ENCODE measurements at regions not wholly inside any gene's neighbourhood (a gene's known extent, or its start where the extent isn't known, plus 50 kb on each side); places are given as distances from the start of the nearest gene placed in this dataset.
"Not testable (repeated sequence)": the region's sequence is repeated elsewhere in the genome, so short reads cannot be mapped to it uniquely, and the experiment has no call there.

DNA sequence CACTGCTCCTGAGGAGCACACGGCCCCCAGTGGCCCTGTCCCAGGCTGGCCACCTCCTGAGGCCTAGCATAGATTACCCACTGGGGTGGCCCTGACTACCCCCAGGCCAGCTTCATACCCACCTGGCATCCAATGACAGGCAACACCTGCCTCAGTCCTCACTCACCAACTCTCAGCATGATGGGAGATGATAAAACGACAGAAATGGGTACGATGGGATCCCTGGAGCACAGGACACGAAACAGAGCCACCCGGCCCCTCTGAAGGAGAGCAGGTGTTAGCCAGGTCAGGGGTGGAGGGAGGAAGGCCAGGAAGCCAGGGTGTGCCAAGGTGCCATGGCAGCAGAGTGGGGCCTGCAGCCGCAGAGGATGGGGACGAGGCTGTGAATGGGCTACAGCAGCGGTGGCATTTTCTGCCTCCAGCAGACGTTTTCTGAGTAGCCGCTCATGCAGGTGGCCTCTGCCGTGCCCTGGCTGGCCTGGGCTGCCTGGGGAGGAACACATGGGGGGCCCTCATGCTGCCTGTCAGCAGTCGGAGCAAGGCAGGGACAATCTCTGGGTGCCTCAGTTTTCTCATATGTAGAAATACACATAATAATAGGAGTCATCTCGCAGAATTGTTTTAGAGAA is 50.2 kb upstream of the FGF3 start:
- no peak for DNase-seq

DNA sequence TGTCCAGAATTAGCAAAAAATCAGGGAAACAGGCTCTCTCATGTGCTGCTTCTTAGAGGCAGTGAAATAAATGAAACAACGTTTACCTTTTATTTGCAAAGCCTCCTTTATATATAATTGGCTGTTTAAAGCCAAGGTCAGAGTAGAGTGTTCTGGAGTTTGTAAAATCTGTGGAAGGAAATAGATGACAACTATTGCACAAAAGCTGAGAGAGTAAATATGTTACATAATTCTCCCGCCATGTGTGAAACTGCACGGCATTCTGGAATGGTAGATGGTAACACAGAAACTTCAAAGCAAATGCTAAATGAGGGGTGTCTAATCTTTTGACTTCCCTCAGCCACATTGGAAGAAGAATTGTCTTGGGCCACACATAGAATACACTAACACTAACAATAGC is 51.5 kb upstream of the FGF3 start:
- no peak for DNase-seq

GRCh38 chr11:69873166-69874077 is 54.2 kb upstream of the FGF3 start:
- DNase-seq = no peak

GRCh38 chr11:69874178-69874983 is 55.2 kb upstream of the FGF3 start:
- DNase-seq = no peak

GRCh38 chr11:69874984-69875624 is 55.9 kb upstream of the FGF3 start:
- DNase-seq = no peak

- DNase-seq = no peak
Observed at GRCh38 chr11:69876013-69876412, 56.8 kb upstream of the FGF3 start.

DNA sequence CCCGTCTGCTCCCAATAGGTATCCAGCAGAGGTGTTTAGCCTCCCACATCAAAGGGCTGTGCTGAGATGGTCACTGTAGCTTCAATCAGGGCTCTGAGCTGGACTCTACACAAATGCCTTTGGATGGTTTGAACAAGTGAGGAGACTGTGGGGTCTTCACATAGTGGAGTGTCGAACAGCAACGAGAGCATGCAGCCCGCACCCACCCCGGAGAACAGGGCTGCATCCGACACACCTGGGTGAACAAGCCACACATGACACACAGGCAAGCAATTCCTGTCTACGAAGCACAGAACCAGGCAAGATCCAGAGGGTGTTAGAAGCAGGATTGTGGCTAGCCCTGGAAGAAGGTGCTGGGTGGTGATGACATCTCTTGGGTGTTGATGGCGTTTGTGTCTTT is 58.0 kb upstream of the FGF3 start:
- DNase-seq = no peak

DNA sequence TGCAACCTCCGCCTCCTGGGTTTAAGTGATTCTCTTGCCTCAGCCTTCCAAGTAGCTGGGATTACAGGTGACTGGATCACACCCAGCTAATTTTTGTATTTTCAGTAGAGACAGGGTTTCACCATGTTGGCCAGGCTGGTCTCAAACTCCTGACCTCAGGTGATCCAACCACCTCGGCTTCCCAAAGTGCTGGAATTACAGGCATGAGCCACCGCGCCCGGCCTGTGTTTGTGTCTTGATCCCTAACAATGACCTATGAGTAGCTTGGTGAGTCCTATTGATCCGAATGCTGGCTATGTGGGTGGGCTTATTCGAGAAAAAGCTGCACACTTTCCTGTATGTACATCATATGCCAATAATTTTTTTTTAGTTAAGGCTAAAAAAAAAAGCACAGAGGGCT is 58.5 kb upstream of the FGF3 start:
- not testable (repeated sequence) for DNase-seq

DNA sequence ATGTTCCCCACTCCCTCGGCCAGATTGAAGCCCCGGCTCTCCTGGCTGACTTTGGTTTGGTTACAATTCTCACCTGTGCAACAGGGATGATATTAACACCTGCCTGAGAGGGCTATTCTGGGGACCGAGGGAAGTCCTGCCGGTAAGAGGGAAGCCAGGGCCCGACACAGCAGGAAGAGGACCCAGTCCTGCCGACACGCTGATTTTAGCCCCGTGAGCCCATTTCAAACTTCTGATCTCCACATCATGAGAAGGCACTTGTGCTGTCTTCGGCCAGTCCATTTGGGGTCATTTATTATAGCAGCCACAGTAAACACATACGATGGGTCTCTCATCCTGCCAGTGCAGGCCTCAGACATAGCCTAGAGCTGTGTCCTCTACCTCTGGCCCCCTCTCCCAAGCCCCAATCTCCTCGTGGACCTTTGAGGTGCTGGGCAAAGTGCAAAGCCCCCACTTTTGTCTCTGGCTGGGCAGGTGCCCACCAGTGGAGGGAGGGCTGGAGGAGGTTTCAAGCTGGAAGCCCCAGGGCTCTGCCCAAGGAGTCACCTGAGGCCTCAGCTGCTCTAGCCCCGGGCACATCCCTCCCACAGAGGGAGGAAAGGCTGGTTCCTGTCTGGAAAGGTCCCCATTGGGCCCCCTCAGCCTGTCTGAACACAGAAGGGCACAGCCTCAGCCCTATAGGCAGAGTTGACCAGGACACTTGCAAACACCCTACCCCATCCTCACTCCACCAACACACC is 59.1 kb upstream of the FGF3 start:
- no peak for DNase-seq

GRCh38 chr11:69878927-69879728 is 59.9 kb upstream of the FGF3 start:
- no peak for DNase-seq

GRCh38 chr11:69879729-69880005 is 60.5 kb upstream of the FGF3 start:
- DNase-seq = no peak

DNA sequence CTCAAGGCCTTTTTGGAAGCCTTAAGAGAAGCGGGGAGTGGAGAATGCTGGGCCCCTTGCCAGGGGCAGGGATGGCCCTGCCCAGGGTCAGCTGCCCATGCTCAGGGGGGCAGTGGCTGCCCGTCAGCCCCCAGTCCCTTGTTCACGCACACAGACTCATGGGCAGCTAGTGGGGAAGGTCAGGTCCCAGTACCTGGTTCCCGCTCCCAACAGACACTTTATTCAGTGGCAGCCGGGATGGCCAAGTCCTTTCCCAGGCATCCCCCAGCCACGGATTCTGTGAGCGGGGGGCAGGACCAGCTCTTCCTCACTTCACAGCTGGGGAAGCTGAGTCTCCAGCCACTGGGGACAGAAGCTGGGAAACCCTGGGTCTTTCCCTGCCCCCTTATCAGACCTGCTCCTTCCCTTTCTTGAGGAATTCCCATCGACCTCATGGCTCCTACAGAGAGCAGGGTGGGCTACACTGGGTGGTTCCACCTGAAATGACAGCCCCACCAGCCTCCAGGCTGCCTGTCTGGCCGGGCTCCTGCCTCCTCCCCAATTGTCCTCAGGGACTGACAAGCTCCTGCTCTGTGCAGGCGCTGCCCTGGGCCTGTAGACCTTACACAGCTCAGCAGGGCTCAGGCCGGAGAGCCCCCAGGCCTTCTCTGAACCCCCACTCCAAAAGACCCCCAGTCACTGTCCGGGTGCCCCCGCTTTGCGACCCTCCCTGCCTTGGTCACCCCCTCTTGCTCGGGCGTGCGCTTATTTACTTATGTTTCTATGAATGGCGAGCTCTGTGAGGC is 61.0 kb upstream of the FGF3 start:
- DNase-seq = no peak

- DNase-seq = no peak
Observed at GRCh38 chr11:69880826-69881445, 61.7 kb upstream of the FGF3 start.

DNA sequence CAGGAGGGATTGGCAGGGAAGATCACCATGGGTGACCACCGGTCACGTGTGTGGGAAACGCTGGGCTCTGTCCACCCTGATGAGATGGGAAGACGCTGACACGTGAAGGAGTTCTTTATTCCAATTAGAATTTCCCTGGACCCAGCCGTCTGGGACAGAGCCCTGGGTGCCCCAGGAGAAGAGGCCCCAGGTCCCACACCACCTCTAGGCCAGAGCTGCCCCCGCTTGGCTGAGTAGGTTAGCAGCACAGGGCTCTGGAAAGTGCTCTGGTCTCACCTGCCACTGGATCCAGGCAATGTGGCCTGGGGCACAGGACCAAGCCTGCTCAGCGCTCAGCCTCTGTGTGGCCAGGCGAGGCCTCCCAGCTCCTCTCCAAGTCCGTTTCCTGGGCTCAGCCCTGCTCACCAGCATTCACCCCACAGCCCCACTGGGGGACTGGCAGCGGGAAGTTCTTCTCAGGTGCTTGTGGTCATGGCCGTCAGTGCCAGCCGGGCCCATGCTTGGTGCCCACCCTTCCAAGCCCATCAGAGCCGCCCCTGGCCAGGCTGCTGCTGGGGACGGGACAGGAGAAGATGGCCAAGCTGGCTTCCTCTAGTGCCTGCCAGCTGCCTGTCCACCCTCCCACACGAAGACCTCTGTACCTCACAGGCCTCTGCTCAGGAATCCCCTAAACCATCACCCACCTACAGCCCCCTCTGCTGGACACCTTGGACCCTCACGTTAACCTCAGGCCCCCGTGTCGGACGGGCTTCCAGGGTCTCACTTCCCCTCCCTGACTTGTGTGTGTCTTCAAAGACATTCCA is 62.5 kb upstream of the FGF3 start:
- DNase-seq = no peak

DNA sequence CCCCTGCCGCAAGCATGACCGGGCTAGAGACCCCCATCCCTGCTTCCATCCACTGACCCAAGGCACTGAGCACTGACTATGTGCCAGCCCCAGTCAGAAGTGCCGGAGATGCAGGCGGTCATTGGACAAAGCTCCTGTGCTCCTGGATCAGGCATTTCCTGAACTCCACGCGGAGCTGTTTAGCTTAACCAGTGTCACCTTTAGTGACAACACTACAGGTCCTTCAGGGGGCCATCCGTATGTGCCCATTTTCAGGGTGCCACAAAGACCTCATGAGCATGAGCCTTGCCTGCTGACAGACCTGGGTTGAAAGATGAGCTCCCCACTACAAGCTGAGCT is 63.0 kb upstream of the FGF3 start:
- DNase-seq = no peak

GRCh38 chr11:69883292-69884255 is 64.4 kb upstream of the FGF3 start:
- DNase-seq = no peak

- DNase-seq = no peak
Observed at GRCh38 chr11:69884286-69884685, 65.1 kb upstream of the FGF3 start.

DNA sequence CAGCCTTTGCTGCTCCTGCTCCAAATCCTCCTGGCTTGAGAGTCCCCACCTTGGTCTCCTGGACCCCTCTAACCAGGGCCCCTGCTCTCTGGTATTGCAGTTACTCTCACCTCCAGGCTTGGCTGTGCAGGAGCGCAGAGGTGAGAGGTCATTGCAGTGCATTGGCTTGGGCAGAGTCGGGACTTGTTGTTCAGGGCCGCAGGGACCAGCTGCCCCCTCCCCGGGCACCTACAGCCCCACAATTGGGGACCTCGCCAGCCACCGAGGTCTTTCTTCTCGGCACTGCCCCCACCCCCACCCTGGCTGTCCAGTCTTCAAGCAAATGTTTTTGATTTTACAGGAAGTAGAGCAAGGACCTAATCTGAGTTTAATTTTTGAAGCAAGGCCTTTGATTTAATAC is 65.5 kb upstream of the FGF3 start:
- DNase-seq = no peak

Data from activated CD4-positive, alpha-beta T cell treated with anti-CD3 and anti-CD28 coated beads, Interleukin-2, amount 50 U/mL, for 48 hours (primary cell).